HG02571 (cell line): ENCODE measurements at regions not wholly inside any gene's neighbourhood (a gene's known extent, or its start where the extent isn't known, plus 50 kb on each side); places are given as distances from the start of the nearest gene placed in this dataset.
A peak's percentile ranks its signal among the peaks of the same experiment; 100 is the strongest.
"Not testable (repeated sequence)": the region's sequence is repeated elsewhere in the genome, so short reads cannot be mapped to it uniquely, and the experiment has no call there.

Source experiments
- ATAC-seq: cut with Tn5 transposase; IDR thresholded peaks from one replicate; pipeline ENCODE4 v1.9.1; 2021; ENCODE audit warnings: mild to moderate bottlenecking, moderate library complexity; ENCODE audit not compliant: unreplicated experiment

DNA sequence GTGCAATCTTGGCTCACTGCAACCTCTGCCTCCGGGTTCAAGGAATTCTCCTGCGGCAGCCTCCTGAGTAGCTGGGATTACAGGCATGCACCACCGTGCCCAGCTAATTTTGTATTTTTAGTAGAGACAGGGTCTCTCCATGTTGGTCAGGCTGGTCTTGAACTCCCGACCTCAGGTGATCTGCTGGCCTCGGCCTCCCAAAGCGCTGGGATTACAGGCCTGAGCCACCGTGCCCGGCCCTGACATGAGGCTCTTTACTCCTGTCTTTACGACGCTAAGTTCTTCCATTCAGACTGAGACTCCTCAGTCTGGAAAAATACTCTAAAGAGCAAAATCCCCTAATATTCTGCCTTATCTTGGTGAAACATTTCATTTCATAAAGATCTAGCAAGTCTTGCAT is 331.3 kb upstream of the SGO1 start:
- ATAC-seq: not testable (repeated sequence)

DNA sequence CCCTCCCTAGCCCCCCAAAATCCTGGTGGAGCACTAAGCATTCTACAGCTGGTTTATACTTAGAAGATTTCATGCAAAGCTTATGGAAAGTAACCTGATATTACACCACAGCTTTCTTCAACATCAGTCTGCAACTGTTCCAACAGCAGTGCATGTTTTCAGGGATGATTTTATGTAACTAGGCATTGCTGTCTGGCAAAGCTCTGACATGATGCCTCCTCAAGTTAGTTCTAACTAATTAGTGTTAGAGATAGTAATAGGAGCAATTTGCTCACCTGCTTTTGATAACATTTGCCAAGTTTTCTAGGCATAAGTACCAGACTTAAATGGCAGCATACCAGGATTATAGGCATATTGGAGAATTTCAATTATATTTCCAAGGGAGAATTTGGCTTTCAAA is 330.3 kb upstream of the SGO1 start:
- no peak for ATAC-seq

DNA sequence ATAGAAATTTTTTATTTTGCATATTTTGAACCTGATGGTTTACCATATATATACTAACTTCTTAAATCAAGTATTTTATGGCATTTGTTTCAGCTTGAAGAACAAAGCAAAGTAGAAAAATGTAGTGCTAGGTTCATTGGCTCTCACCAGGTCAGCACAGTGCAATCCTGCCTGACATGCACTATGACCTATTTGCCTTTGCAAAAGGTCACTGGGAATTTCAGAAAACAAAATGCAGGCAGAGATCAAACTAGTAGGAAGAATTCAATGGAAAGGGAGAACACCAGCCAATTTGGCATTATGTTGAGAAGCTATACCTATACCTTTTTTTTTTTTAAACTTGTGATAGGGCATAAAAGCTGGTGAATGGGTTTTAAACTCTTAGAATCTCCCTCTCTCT is 329.8 kb upstream of the SGO1 start:
- no peak for ATAC-seq

DNA sequence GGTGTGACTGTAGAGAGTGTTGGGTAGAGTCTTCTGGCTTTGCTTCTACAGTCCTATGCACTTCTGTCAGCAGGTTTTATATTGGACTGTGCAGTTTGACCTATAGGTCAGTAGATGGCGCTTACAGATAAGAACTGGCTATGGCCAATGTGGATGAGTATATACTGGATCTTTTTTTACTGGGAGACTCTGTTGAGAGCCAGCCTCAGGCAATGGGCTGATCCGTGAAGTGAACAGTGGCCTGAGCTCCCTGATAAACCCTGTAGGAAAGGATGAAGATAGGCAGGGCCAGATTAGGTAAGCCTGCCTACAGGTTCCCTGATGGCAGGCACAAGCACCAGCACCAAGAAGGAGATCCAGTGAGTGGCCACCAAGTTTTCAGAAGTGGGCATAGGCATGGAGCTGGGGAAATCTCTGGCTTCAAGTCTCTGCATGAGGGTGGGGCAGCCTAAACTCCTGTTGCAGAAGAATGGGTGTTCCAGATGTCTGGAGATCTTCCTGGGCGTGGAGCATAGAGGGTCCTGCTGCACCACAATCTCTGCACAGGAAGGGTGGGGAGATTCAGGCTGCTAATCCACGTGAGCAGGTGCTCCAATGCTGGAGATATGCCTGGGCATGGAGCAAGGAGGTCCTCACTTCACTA is 326.0 kb upstream of the SGO1 start:
- ATAC-seq: peak; percentile 93

DNA sequence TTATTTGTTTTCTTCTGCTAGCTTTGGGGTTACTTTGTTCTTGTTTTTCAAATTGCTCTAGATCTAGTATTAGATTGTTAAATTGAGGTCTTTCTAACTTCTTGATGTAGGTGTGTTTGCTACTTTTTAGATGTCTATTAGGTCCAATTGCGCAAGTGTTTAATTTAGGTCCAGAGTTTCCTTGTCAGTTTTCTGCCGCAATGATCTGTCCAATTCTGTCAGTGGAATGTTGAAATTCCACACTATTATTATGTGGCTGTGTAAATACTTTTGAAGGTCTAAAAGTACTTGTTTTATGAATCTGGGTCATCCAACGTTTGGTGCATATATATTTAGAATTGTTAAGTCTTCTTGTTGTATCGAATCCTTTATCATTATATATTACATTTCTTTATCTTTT is 324.4 kb upstream of the SGO1 start:
- ATAC-seq: no peak

DNA sequence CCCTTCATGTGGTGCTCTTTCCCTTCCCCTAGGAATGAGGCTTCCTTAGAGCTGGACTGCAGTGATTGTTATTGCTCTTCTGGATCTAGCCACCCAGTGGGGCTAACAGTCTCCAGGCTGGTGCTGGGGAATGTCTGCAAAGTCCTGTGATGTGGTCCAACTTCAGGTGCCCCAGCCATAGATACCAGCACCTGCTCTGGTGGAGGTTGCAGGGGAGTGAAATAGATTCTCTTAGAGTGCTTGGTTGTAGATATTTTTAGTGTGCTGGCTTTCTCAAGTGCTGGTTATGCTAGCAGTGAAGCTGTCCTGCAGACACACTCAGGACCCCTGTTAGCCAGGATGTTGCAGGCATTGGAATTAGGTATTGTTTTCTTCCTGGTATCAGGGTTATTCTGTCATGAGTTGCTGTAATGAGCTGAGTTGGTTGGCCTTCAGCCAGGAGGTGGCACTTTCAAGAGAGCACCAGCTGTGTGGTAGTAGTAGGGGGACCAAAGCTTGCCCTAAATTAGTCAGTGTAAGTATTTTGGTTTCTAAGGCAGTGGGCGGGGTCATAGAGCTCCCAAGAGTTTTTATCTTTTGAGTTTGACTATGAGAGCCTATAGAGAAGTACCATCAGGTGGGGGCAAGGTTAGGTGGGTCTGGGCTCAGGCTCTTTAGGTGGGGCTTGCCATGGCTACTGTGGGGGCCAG is 317.5 kb upstream of the SGO1 start:
- ATAC-seq: peak; percentile 66

DNA sequence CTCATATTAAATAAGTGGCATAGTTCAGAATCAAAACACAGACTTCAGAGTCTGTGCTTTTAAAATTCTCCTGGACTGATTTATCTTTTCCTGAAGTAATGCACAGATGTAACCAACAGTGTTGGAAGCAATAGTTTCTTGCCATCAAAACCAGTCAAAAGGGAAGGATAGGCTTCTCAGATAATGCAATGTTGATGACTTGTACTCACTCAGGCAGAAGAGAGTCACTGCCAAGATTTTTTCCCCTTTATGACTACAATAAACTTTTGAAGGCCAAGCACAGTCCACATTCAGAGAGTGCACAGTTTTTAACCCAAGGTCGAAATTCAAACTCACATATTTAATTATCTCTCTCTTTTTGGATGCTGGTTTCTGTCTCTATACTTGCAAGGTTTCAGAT is 305.0 kb upstream of the SGO1 start:
- ATAC-seq: no peak

DNA sequence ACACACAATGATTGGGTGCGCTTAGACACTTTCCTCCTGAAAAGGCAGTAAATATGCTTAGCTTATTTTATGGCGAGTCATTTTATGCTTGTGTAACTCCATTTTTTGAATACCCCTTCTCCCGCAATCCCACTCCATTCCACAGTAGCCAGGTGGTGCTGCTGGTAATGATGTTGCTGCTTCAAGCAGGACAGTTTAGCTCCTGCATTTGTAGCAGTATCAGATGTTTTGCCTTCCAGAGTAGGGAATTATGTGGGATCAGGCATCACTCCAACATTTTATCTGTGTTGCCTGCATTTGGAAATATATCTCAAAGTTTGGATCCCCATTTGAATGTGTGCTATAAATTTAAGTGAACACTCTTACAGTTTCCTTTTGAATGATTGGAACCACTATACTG is 302.1 kb upstream of the SGO1 start:
- ATAC-seq: no peak

DNA sequence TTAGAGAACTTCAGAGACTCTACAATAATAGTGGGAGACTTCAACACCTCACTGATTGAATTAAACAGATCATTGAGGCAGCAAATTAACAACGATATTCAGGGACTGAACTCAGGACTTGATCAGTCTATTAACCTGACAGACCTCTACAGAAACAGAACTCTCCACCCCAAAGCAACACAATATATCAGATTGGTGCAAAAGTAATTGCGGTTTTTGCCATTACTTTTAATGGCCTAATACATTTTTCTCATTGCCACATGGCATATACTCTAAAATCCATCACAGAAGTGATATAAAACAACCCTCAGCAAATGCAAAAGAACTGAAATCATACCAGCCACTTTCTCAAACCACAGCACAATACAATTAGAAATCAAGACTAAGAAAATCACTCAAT is 298.1 kb upstream of the SGO1 start:
- ATAC-seq: no peak

DNA sequence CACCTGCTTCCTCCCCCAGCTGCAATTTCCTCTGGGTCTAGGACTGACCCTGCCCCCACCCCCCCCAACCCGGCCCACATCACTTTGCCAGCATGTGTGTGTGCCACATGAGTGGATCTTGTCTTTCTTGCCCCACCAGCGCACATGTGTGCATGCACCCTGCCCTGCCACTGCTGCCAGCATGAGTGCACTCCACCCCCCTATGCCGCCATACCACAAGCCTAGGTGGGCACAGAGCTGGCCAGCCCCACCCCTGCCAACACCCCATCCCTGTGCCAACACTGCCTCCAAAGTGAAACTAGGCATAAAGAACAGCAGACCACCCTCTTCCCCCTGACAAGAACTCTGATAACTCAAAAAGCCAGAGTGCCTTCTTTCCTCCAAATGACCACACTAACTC is 296.3 kb upstream of the SGO1 start:
- ATAC-seq: no peak

DNA sequence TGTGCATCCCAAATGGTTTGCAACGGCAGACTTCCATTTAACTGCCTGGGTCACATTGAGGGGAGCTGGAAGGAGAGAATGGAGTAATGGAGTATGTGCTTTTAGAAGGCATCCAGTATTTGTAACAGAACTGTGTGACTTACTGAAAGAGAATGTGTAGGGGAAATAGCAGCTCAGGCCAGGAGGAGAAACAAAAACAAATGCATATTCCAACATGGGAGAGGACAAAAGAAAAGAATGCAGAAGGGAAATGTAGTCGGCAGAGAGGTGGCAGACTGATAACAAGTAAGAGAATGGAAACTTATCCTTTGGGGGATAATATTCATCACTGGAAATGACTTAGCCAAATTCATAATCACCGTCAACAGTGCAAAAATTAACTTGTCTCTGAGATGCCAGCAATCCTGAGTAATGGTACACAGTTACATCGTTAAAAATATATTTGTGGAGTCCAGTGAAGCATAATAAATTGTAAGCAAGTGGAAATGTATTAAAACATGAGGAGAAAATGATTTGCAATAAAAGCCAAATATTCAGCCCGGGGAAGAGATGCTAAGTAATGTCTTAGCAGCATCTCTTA is 294.9 kb upstream of the SGO1 start:
- no peak for ATAC-seq

DNA sequence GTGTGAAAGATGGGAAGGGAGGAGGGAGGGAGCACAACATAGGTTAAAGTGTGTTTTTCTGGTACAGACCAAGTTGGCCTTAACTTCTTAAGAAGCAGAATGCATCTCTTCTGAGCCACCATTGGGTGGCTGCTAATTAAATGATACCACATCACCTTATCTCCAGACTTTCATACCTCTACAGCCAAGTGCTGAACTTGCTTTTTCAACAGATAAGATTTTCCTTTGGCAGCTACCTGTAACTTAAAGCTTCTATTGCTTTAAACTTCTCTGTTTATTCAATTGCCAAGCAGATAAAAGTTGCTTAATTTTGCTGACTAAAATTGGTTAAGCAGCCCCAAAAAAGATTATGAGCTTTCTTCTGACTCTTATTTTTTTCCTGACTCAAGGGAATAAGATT is 292.4 kb upstream of the SGO1 start:
- ATAC-seq: no peak

DNA sequence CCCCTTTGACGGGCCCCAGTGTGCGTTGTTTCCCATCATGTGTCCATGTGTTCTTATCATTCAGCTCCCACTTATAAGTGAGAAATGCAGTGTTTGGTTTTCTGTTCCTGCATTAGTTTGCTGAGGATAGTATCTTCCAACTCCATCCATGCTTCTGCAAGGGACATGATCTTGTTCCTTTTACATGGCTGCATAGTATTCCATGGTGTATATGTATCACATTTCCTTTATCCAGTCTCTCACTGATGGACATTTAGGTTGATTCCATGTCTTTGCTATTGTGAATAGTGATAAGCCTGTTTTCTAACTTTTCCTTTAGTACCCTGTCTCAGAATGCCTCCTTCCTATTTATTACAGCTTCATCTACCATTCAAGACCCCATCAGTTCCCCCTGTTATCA is 278.2 kb upstream of the SGO1 start:
- not testable (repeated sequence) for ATAC-seq

DNA sequence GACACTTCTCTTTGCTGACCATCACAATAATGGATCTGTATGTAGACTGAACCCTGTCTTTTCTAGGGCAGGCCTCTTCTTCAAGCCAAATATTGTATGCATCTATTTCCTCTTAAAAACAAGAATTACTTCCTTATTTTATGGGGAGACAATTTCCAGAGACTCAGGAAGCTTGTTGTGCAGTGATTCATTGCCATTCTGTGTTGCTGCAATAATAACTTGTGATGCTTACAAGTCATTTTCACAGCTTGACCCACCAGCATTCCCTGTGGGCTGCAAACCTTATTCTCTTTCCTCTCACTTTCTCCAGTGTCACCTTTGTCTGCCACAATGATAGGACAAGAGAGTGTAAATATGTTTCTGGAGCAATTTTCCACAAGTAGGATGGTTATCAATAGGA is 276.7 kb upstream of the SGO1 start:
- no peak for ATAC-seq

DNA sequence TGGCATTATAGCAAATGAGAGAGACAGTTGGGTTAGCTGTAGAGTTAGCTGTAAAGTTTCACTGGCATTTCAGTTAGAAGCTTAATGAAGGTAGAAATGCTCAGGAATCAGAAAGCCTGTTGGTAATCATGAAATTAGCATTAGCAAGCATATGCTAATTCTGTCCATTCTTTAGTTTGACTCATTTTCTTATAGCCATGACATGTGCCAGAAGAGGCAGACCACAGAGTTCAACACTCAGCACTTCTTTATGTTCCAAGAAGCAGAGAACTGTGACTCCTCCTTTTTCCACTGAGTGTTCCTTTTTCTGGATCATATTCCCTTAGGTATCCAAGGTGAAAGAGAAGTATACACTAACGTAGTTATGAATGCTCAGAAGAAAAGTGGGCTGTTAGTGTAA is 276.2 kb upstream of the SGO1 start:
- no peak for ATAC-seq

DNA sequence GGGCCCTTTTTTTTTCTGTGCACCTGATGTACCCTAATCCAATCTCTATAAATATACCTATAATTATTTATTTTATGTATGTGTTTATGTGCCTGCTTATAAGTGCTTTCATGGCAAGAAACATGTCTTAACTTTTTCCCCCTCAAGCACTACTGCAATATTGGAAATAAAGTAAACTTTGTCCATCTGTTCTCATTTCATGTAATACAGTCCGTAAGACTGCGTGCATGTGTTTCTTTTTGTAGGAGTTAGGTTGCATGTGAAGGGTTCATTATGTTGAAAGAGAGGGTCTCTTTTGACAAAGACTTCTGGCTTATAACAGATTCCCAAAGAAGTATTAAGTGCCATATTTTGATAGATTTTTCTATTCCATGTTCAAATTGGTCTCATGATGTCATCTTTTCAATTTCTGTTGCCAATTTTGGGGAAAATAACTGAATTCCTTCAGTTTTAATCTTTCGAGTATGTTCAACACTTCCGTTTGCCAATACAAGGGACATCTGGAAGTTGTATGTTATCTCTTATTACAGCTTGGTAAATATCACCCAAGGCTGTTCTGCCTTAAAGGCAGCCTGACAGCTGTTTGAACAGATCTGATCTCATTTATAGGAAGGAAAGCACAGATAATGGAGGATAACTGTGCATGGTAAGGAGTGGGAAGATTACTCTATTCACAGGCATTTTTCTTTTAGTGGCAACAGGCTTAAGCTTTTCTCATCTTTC is 273.1 kb upstream of the SGO1 start:
- no peak for ATAC-seq

DNA sequence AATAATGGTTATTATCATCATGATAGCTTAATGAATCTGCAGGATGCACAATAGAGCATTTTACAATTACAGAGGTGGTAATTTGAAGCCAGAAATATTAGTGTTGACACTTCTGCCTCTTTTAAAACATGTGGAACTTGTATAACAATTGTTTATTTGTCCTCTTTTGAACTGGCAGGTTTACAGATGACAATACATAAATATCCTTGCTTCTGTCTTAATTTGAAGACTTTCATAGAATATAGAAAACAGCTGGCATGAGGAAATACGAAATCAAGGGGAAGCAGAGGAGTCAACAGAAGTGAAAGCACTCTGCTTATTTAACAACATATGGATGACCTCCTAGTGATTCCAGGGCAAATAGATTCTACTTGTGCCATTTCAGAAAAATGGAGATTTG is 270.5 kb upstream of the SGO1 start:
- no peak for ATAC-seq

DNA sequence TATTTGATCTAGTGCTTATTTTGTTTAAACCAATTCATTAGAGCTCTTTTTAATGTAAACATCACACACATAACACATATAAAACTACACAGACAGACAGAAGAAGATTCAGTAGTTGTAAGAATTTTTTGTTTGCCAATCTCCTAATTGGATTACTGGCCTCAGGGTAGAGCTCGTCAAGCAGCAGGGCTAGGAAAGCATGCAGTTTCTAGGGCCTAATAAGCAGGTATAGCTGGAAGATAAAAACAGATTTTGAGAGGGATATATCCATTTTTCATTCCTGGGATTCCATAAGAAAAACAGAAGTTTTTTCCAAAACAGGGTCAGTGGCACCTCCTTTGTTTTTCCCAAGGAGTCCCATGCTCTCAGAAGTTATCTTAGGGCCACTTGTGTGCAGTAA is 265.2 kb upstream of the SGO1 start:
- ATAC-seq: no peak

DNA sequence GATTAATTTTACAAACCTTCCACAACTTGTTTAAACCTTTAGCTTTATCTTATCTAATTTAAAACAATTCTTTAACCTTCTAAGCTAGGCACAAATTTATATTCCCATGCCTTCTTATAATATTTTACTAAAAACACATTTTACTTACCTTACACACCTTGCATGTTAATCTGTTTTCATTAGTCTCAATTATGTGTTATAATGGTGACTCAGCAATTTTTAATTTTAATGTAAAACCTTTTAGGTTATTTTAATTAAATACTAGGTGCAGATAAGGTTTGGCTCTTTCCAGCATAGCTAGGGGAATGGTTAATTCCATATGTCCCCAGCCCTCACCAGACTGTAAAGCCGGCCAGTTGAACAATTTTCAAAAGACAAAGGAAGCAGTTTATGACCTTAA is 264.6 kb upstream of the SGO1 start:
- no peak for ATAC-seq

DNA sequence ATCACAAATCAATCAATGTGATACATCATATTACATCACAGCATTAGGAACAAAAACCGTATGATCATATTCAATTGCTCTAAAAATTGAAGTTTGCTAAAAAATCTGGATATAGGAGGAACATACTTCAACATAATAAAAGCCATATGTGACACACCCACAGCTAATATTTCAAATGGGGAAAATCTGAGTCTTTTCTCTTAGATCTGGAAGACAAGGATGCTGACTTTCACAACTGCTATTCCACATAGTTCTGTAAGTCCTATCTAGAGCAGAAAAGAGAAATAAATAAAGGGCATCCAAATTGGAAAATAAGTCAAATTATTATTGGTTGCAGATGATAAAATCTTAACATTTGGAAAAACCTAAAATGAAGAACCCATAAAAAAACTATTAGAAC is 256.8 kb upstream of the SGO1 start:
- ATAC-seq: no peak

DNA sequence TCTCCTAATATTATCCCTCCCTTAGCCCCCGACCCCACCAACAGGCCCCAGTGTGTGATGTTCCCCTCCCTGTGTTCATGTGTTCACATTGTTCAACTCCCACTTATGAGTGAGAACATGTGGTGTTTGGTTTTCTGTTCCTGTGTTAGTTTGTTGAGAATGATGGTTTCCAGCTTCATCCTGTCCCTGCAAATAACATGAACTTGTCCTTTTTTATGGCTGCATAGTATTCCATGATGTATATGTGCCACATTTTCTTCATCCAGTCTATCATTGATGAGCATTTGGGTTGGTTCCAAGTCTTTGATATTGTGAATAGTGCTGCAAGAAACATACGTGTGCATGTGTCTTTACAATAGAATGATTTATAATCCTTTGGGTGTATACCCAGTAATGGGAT is 241.3 kb upstream of the SGO1 start:
- ATAC-seq: not testable (repeated sequence)

DNA sequence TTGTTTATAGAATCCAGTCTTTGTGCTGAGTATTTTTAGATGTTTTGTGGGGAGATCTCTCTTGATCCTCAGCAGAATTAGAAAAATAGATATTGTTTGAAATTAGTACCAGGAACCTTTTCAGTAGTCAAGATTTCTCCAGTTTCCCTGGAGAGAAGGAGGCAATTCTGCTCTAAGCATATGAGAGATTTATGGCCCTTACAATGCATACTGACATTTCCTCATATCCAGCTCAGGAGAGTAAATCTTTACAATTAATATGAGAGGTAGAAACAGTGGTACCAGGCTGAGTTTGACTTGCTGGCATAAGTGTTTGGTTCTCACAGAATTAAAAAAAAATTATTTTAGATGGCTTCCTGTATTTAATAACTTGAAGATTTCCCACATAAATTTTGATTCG is 239.1 kb upstream of the SGO1 start:
- ATAC-seq: no peak
